ENCODE measurements at regions not wholly inside any gene's neighbourhood (a gene's known extent, or its start where the extent isn't known, plus 50 kb on each side); places are given as distances from the start of the nearest gene placed in this dataset.
A peak's percentile ranks its signal among the peaks of the same experiment; 100 is the strongest.
"Not testable (repeated sequence)": the region's sequence is repeated elsewhere in the genome, so short reads cannot be mapped to it uniquely, and the experiment has no call there.

DNA sequence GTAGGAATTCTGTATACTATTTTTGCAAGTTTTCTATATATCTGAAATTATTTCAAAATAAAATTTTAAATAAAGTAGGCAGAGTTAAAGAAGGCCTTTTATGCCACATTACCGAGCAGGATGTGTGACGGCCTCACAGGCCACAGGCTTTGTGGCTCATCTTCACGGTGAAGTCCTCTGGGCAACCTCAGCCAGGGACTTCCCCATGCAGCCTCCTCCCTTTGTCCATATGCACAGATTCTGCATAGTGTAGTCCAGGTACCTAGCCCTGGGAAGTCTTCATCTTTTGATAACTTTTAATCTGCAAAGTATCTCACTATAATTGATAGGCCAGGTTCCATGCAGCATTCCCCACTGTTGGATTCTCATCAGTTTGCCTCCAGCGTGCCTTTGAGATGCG, 62.8 kb downstream of the ARHGAP11B start:
- not testable (repeated sequence) for DNase-seq (ENCODE audit: low read depth)

DNA sequence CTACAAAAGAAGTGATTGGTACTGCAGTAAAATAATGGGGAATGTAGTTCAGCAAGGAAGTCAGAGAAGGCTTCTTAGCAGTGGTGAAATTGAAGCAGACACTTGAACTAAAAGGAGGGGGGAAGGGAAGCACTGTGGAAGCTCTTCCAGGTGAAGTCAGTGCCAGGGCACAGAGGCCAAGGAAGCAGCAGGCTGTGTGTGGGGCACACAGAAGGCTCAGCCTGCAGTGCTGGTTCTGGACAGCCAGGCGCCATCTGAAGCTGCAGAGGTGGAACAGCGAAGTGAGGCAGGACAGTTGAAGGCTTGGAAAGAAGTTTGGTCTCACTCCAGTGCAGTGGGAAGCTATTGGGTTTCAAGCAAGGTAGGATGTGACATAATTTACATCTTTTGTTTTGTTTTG, 64.2 kb downstream of the ARHGAP11B start:
- not testable (repeated sequence) for DNase-seq (ENCODE audit: low read depth)

GRCh38 chr15:30695811-30696210, 69.9 kb downstream of the ARHGAP11B start:
- DNase-seq (ENCODE audit: low read depth): not testable (repeated sequence)

GRCh38 chr15:30696439-30697314, 70.7 kb downstream of the ARHGAP11B start:
- DNase-seq (ENCODE audit: low read depth): not testable (repeated sequence)

DNA sequence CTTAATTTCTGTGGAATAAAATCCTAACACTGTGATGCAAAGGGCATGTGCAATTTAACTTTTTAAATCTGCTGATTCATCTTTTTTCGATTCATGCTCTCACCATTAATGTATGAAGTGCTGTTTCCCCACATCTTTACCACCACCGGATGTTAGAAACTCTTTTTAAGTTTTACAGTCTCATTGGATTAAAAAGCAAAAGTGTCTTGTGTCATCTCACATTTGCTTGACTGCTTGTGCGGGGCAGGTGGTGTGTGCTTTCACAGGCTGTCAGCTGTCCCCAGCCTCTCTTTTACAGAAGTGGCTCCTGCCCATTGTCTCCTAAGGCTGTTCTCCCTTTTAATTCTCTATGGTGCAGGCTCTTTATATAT, 71.4 kb downstream of the ARHGAP11B start:
- not testable (repeated sequence) for DNase-seq (ENCODE audit: low read depth)

DNA sequence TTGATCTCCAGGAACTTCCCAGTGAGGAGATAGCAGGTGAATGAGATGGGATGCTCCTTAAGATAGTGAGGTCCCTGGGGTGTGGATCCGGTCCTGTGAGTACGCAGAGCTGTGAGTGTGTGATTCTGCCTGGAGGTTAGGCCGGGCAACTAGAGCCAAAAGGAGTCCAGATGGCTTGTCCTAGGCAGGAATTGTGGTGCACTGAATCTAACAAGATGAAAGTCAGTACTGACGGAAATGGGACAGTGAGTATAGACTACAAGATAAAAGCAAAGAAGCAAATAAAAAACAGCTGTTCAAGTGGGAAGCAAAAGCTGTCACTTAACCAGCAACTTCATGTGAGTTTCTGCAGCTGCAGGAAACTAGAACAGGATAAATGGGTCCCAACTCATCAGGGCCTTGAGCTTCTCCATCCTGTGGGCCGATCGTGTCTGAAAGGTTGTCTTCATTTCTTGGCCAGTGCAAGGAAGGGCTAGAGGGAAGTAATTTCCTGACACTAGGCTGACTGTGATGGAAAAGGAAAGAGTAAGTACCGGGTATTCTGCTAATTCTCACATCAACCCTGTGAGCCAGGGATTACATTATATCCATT, 74.2 kb downstream of the ARHGAP11B start:
- not testable (repeated sequence) for DNase-seq (ENCODE audit: low read depth)

GRCh38 chr15:30707976-30708685, 82.2 kb downstream of the ARHGAP11B start:
- not testable (repeated sequence) for DNase-seq (ENCODE audit: low read depth)

- not testable (repeated sequence) for DNase-seq (ENCODE audit: low read depth)
Observed at GRCh38 chr15:30708809-30709208, 82.9 kb downstream of the ARHGAP11B start.

GRCh38 chr15:30718038-30718643, 92.2 kb downstream of the ARHGAP11B start:
- not testable (repeated sequence) for DNase-seq (ENCODE audit: low read depth)

- not testable (repeated sequence) for DNase-seq (ENCODE audit: low read depth)
Observed at GRCh38 chr15:30719363-30719762, 93.4 kb downstream of the ARHGAP11B start.

- DNase-seq (ENCODE audit: low read depth): not testable (repeated sequence)
Observed at GRCh38 chr15:30720825-30721224, 94.9 kb downstream of the ARHGAP11B start.

DNA sequence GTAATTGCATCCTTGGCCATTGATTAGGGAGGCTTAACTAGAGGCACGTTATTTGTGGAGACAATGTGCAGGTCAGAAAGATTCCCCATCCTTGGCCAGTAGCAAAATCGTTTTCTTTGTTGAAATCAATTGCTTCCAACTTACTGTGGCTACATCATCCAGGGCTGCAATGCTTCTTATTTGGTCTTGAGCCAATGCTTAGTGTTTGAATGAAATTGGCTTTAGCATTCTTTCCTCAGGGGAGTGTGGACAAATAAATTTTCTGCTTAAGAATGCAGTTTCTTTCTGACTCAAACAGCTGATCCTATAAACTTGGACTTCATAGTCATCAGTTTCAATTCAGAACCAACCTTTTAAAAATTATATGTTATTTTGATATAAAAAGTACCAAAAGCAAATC, 95.6 kb downstream of the ARHGAP11B start:
- not testable (repeated sequence) for DNase-seq (ENCODE audit: low read depth)

GRCh38 chr15:30723540-30724175, 97.7 kb downstream of the ARHGAP11B start:
- not testable (repeated sequence) for DNase-seq (ENCODE audit: low read depth)

DNA sequence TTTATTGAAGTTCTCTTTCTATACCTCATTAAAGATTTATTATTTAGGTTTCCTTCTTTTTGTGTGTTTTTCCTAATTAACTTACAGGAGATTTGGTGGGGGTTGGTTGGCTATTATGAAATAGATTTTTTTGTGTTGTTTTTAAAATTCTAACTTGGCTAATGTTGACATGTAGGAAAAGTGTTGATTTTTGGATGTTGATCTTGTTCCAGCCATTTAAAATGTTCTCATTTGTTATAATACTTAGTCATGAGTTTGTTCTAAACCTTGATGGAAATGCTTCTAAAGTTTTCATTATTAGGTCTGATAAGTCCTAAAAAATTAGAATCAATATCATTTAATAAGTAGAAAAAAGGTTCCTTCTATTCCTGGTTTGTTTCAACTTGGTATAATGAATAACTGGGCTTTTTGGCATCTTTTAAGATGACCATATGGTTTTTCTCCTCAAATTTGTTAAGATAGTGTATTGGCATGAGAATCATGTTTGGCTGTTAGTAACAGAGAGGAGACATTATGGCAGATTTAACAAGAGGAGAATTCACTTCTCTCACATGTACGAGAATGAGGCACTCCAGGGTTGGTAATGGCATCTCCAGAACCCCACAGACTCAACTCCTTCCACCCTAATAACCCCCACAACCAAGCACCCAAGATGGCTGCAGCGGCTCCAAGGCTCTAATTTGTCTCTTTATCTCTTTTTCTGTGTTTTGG, 104.1 kb downstream of the ARHGAP11B start:
- DNase-seq (ENCODE audit: low read depth): not testable (repeated sequence)

DNA sequence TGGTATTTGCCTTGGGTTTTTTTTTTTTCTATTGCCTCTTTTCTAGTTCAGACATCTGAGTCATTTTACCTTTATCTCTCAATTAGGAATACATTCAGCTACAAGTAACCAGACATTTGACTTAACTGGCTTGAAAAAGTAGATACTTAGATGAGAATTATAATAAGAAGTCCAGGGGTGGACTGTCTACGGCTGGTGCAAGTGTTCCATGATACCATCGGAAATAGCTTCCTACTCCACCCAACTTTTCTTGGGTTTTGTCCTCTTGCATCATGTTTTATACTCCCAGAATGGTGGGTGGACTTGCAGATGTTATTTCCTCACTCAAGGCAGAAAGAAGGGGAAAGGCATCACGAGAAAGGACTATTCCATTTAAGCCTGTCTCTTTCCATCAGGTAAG, 104.7 kb downstream of the ARHGAP11B start:
- DNase-seq (ENCODE audit: low read depth): not testable (repeated sequence)

DNA sequence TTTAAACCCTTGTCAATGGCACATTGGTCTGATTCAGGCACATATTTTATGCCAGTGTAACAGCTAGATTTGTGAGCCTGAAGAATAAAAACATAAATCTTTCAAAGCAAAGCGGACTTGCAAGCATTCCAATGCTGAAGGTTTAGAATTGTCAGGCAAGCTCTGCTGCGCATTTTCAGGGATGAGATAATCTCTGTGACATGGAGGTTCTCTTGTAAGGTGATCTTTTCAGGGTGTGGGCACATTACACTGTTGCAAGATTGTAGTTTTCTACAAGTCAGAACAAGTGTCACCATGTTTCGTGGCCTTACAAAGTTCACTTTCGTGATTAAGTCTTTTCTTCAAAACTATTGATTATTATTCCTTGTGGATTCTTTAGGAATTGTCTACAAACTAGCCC, 106.2 kb downstream of the ARHGAP11B start:
- not testable (repeated sequence) for DNase-seq (ENCODE audit: low read depth)

DNA sequence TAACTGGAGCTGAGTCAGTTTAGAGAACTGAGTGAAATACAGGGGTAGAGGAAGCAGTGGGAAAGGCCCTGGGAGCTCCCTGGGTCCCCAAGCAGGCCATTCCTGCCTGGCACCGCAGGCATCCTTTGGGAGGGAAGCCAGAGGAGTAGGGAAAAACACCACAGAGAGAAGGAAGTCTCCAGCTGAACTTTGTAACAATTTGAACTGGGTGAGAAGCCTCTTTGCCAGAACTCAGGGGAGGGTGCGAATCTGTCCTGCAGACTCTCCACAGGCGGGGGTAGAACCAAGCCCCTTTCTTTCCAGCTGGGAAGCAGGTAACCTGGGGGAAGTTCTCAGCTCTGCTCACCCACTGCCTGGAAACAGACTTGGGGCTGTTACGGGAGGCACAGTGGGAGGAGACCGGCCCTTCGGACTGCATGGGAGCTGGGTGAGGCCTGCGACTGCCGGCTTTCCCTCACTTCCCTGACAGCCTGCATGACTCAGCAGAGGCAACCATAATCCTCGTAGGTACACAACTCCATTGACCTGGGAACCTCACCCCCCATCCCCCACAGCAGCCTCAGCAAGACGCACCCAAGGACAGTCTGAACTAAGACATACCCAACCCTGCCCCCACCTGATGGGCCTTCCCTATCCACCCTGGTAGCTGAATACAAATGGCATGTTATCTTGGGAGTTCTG, 110.1 kb downstream of the ARHGAP11B start:
- DNase-seq (ENCODE audit: low read depth): not testable (repeated sequence)

GRCh38 chr15:30742796-30743195, 116.9 kb downstream of the ARHGAP11B start:
- not testable (repeated sequence) for DNase-seq (ENCODE audit: low read depth)

DNA sequence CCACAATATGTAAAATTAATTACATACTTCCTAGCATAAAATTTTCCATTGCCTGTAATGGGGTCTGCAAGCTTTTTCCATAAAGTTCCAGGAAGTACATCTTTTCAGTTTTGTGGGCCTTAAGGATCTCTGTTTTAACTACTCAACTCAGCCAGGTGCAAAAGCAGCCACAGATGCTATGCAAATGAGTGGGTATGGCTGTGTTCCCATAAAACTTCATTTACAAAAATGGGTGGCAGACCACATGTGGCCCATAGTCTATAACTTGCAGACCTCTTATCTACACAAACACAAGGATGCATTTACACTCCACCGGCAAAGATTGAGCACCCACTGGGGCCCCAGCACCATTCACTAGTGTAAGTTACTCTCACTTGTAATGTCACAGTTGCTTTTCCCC, 123.1 kb downstream of the ARHGAP11B start:
- DNase-seq (ENCODE audit: low read depth): not testable (repeated sequence)

DNA sequence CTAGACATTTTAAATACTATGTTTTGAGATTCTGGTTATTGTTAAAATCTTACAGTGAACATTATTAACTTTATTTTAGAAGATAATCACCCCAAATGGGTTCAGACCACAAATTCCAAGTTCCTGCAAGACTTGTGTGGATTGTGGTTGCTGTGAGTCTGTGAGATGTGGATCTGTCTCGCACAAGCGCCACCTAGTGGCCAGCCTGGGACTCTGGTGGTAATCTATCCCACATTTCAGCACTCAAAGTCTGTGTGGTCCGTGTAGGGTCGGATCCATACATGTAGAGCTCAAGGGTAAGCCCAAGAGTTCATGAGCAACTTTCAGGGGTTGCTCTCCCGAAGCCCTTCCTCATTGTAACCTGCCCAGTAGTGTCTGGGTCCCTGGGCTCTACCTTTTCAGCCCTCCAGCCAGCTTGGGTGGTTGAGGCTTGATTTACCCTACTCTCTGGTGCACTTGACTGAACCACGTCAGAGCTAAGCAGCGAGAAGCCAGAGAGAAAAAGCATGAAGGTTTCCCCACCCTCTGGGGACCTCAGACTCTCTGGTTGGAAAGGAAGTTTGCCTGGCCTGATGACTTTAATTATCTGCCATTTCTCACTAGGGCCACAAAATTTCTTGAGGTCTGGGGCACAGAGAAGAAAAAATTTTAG, 129.2 kb downstream of the ARHGAP11B start:
- DNase-seq (ENCODE audit: low read depth): peak; percentile 53

Data from activated T-cell treated with anti-CD3 and anti-CD28 coated beads for 24 hours (primary cell).